C1 segment of cervical spinal cord (tissue), 14 donors: ENCODE measurements at regions not wholly inside any gene's neighbourhood (a gene's known extent, or its start where the extent isn't known, plus 50 kb on each side); places are given as distances from the start of the nearest gene placed in this dataset.
A peak's percentile ranks its signal among the peaks of the same experiment; 100 is the strongest.
"Not testable (repeated sequence)": the region's sequence is repeated elsewhere in the genome, so short reads cannot be mapped to it uniquely, and the experiment has no call there.

ENCODE experiments used
- DNase-seq, 14 donors: peaks; one replicate each; lab custom pipeline; 2025; lab: John Stamatoyannopoulos, UW

- no peak for DNase-seq
Measured at GRCh38 chr2:65579506-65580235, 147.3 kb upstream of the SPRED2 start.

DNA sequence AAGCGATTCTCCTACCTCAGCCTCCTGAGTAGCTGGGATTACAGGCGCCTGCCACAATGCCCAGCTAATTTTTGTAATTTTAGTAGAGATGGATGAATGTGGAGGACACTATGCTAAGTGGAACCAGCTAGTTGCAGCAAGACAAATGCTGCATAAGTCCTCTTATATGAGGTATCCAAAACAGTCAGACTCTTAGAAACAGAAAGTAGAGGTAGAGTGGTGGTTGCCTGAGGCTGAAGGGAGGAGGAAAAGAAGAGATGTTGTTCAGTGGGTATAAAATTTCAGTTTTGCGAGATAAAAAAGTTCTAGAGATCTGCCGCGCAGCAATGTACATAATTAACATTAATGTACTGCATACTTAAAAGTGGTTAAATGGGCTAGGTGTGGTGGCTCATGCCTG, 145.3 kb upstream of the SPRED2 start:
- DNase-seq, result no peak

DNA sequence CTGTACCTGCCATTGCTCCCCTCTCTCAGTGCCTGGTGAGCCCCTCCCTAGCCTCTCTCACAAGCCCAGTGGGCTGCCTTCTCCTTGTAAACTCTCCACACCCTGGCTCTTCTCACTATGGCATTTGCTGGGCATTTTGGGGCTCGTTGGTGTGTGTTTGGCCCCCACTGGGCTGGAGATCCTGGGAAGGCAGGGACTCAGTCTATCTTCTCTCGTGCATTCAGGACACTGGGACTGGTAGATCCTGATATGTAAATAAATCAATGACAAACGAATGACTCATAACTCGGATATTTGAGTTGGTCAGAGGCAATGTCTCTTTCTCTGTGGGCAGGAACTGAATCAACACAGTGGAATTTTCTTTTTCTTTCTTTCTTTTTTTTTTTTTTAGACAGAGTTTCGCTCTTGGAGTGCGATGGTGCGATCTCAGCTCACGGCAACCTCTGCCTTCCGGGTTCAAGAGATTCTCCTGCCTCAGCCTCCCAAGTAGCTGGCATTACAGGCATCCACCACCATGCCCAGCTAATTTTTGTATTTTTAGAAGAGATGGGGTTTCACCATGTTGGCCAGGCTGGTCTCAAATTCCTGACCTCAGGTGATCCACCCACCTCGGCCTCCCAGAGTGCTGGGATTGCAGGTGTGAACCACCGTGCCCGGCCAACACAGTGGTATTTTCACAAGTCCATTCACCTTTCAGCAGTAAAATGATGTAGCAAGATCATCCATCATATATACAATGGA, 144.6 kb upstream of the SPRED2 start:
- no peak for DNase-seq

DNA sequence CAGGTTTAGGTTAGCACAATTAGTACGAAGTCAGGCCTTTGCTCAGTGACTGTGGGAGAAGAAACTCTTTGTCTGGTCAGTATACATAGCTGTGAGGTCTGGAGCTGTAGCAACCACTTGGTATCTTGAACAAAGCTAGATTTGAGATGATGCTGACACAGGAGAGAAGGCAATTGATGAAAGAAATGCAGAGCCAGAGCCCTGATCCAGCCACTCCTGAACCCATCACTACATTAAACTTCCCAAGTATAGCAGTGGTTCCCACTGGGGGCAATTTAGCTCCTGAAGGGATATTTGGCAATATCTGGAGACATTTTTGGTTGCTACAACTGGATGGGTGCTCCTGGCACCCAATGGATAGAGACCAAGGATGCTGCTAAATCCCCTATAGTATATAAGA, 143.9 kb upstream of the SPRED2 start:
- DNase-seq, result no peak

DNA sequence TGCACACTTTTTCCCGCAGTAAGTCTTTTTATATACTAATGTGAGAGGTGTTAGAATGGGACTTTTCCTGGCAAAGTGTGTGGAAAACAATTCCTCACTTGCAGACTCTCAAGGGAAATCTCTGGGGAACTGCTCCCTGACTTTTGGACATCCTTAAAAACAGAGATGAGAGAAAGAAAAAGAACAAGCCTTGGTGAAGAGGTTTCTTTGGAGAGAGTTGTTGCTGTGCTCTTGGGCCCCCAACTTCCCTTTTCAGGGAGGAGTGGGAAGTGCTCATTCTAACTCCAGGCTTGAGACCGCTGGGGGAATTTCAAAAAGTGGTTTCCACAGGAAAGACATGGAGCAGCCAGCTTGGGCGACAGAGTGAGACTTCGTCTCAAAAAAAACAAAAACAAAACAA, 142.6 kb upstream of the SPRED2 start:
- DNase-seq, result no peak

GRCh38 chr2:65568656-65569440, 136.4 kb upstream of the SPRED2 start:
- DNase-seq, result not testable (repeated sequence)

DNA sequence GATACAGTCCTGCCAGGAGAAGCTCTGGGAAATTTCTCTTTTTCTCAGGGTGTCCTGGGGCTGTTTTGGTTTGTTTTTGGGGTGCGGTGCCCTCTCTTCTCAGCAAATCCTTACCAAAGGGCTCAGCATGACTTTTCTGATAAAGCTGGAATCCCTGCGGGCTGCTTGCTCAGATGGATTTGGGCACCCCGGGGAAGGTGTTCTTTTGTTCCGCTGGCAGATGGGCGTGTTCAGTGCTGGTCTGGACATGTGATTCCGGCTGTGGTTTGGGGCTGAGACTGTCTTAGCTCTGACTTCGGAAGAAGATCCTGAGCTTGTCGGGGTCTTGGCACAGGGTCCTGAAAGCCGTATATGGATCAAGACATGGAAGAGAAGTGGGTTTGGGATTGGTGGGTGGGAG, 134.2 kb upstream of the SPRED2 start:
- no peak for DNase-seq

DNA sequence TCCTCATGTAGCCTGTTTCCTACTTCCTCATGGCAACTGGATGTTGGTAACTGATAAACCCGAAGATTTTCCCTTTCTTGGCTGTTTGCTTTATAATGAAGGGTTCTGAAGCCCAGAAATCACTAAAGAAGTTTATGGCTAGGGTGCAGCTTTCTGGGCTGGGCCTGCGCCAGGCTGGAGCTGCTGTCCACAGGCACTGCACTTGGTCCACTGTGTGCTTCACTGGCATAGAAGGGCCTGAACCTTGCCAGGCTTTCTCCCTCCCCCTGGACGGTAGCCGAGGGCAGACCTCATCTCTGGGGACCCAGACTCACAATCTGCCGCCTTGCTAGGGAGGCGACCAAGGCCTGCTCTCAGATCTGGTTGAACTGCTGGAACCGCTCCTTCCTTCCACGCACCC, 133.3 kb upstream of the SPRED2 start:
- peak in 2 of 14 donors; percentile 11 to 20 for DNase-seq

GRCh38 chr2:65564299-65564698, 131.9 kb upstream of the SPRED2 start:
- no peak for DNase-seq

DNA sequence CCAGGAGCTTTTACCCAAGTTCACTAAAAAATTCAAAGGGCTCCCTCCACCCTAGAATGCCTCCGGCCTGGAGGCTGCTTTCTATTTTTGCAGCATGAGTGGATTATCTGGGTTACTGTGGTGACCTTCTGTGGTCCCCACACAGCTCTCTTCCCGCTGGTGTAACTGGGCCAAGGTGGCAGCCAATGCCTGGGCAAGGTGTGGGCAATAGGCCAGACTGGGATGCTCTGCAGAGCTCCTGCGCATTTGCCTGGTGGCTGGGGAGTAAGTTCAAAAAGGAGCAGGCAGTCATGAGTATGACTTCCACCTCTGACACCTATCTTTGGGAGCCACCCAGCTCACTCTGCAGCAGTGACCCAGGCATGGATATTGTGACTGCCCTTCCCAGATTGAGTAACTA, 130.5 kb upstream of the SPRED2 start:
- peak in 1 of 14 donors; percentile 51 for DNase-seq

DNA sequence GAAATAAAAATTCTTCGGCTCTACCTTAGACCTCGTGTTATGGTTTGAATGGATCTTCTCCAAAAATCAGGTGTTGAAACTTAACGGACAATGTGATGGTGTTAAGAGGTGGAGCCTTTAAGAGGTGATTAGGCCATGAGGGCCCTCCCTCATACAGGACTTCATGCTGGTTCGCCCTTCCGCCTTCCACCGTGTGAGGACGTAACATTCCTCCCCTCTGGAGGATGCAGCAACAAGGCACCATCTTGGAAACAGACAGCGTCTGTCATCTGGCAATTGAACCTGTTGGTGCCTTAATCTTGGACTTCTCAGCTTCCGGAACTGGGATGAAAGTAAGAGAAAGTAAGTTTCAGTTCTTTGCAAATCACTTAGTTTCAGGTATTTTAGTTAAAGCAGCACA, 126.3 kb upstream of the SPRED2 start:
- no peak for DNase-seq

GRCh38 chr2:65557616-65558573, 125.5 kb upstream of the SPRED2 start:
- no peak for DNase-seq

GRCh38 chr2:65554765-65555591, 122.6 kb upstream of the SPRED2 start:
- no peak for DNase-seq

DNA sequence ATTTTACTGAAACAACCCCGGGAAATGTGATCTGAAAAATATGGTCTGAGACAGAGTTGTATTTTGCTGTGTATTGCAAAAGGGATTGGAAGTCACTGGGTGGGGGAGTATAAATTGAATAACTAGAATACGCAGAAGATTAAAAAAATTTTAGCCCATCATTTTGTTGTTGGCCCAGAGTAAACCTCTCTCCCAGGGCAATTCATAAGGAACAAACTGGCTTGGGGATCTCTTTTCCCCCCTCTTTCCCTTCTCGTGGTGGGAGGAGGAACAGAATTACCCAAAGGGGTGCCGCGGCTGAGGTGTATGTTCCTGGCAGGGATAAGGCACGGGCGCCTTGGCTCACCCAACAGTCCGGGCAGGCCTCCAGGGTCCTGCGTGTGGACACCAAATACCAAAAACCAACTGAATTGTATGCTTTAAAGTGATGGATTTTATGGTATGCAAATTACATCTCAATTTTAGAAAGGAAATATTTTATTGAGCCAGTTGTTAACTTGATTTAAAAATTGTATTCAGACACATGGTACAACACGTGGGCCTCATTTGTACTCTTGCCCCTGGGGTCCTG, 121.2 kb upstream of the SPRED2 start:
- DNase-seq, result peak in 1 of 14 donors; percentile 35

GRCh38 chr2:65551528-65551927, 119.1 kb upstream of the SPRED2 start:
- DNase-seq, result no peak

- no peak for DNase-seq
Measured at GRCh38 chr2:65550246-65550645, 117.8 kb upstream of the SPRED2 start.

- DNase-seq, result no peak
Measured at GRCh38 chr2:65549631-65550030, 117.2 kb upstream of the SPRED2 start.

- no peak for DNase-seq
Measured at GRCh38 chr2:65549257-65549627, 116.8 kb upstream of the SPRED2 start.

DNA sequence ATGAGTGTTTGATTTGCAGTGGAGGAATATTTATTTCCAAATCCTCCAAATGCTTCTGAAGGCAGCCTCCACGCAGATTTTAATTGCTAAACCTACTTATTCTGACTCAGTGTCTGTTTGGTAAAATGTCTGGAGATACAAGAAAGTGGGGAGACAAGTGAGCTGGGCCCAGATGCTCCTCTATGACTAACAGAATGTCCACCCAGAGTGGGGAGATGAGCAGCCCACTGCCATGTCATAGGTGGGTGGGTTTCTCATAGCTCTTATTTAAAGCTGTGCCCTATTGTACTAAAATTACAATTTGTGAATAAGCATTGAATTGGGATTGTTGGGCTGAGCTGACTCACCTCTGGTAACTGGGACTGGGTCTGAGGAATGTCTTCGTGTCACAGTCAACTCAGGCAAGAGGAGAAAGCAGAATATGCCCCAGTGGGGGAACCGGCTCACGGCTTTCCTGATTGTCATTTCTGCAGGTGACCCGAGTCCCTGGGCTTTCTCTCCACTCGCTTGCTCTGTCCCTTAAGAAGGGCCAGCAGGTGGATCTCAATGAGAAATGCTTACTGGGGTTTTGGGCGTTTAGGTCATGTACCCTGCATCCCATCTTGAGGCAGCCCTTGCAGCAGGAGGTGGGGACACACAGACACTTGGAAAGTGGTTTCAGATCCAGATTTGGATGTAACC, 116.3 kb upstream of the SPRED2 start:
- no peak for DNase-seq

GRCh38 chr2:65548064-65548463, 115.7 kb upstream of the SPRED2 start:
- DNase-seq, result no peak
